ENCODE measurements at regions not wholly inside any gene's neighbourhood (a gene's known extent, or its start where the extent isn't known, plus 50 kb on each side); places are given as distances from the start of the nearest gene placed in this dataset.
"Not testable (repeated sequence)": the region's sequence is repeated elsewhere in the genome, so short reads cannot be mapped to it uniquely, and the experiment has no call there.

- TF ChIP-seq CTCF (IDR thresholded peaks at IDR 0.05) (no peak), POLR2A (IDR thresholded peaks at IDR 0.05) (no peak)
- WGBS, 4 donors = 53 to 67% (median 62%) methylated on average over 3 of the region's 3 CpGs
- ATAC-seq = no peak
- no peaks in the 10 kb centered on the region for H3K36me3 ChIP-seq
- H3K9me3 ChIP-seq = peaks cover 0 to 5% (median 0%) of the 10 kb centered on the region in 12 donors
- H3K4me3 ChIP-seq = no peak overlapping the region
- H3K4me1 ChIP-seq = no peaks in the 10 kb centered on the region
- no peak overlapping the region for H3K27ac ChIP-seq
- intact Hi-C loops (cut with DNase I) = no loop called here
- DNase-seq = no peak
- H3K27me3 ChIP-seq = no peaks in the 10 kb centered on the region
Observed at GRCh38 chr2:35503311-35503710, 852.3 kb upstream of the CRIM1 start.

DNA sequence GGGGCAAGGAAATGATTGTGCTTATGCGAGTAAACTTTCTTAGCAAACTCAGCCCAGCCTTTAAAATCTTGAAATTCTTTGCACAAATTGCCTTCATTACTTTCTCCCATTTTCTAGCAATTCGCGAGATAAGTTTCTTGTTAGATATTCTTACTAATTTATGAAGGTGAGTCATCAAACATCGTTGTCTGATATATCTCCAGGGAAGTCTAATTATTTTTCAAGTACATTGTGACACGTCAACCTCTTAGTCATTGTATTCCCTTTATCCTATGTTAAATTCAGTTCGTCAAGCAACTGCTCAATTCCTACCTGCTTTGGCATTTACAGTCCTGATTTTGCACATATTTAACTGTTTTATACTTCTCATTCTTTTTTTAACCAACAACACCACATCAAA, 854.5 kb upstream of the CRIM1 start:
- intact Hi-C loops (cut with DNase I) = no loop called here
- ATAC-seq = no peak
- TF ChIP-seq CTCF (IDR thresholded peaks at IDR 0.05) = no peak
- TF ChIP-seq POLR2A (IDR thresholded peaks at IDR 0.05) = no peak
- no peaks in the 10 kb centered on the region for H3K27me3 ChIP-seq
- peaks cover 0 to 8% (median 0%) of the 10 kb centered on the region in 12 donors for H3K9me3 ChIP-seq
- no peak overlapping the region for H3K4me3 ChIP-seq
- H3K27ac ChIP-seq = no peak overlapping the region
- WGBS, 4 donors = 72 to 84% (median 75%) methylated on average over 6 of the region's 6 CpGs
- DNase-seq = no peak
- H3K36me3 ChIP-seq = no peaks in the 10 kb centered on the region
- H3K4me1 ChIP-seq = no peaks in the 10 kb centered on the region

GRCh38 chr2:35496022-35496421, 859.6 kb upstream of the CRIM1 start:
- ATAC-seq = no peak
- Histone ChIP-seq H3K36me3 (no peaks in the 10 kb centered on the region), H3K9me3 (peaks cover 0 to 8% (median 0%) of the 10 kb centered on the region in 12 donors), H3K4me1 (no peaks in the 10 kb centered on the region), H3K27me3 (no peaks in the 10 kb centered on the region), H3K27ac (no peak overlapping the region), H3K4me3 (no peak overlapping the region)
- TF ChIP-seq POLR2A (IDR thresholded peaks at IDR 0.05) (no peak), CTCF (IDR thresholded peaks at IDR 0.05) (no peak)
- intact Hi-C loops (cut with DNase I) = no loop called here
- DNase-seq = no peak
- WGBS, 4 donors = 73 to 85% (median 81%) methylated on average over 1 of the region's 1 CpG

GRCh38 chr2:35495182-35495581, 860.4 kb upstream of the CRIM1 start:
- DNase-seq = no peak
- intact Hi-C loops (cut with DNase I) = no loop called here
- no peaks in the 10 kb centered on the region for H3K4me1 ChIP-seq
- no peak overlapping the region for H3K27ac ChIP-seq
- TF ChIP-seq CTCF (IDR thresholded peaks at IDR 0.05) (no peak), POLR2A (IDR thresholded peaks at IDR 0.05) (no peak)
- no peak overlapping the region for H3K4me3 ChIP-seq
- H3K9me3 ChIP-seq = peaks cover 0 to 8% (median 0%) of the 10 kb centered on the region in 12 donors
- no peaks in the 10 kb centered on the region for H3K27me3 ChIP-seq
- no peak for ATAC-seq
- H3K36me3 ChIP-seq = no peaks in the 10 kb centered on the region

- intact Hi-C loops (cut with DNase I); H3K4me3 ChIP-seq; H3K27ac ChIP-seq; H3K36me3 ChIP-seq; H3K27me3 ChIP-seq; DNase-seq; ATAC-seq; H3K4me1 ChIP-seq: not testable (repeated sequence)
- WGBS, 4 donors = 46 to 75% (median 58%) methylated on average over 2 of the region's 2 CpGs
- H3K9me3 ChIP-seq = peaks cover 0 to 25% (median 4%) of the 10 kb centered on the region in 12 donors
Observed at GRCh38 chr2:35478121-35478520, 877.5 kb upstream of the CRIM1 start.
